Dendritic cell treated with granulocyte-macrophage colony-stimulating factor and Interleukin-4, amounts not matched to agents 40 ng/mL and 50 ng/mL, for 4 days (primary cell): ENCODE measurements at regions not wholly inside any gene's neighbourhood (a gene's known extent, or its start where the extent isn't known, plus 50 kb on each side); places are given as distances from the start of the nearest gene placed in this dataset.
"Not testable (repeated sequence)": the region's sequence is repeated elsewhere in the genome, so short reads cannot be mapped to it uniquely, and the experiment has no call there.

ENCODE experiments used
- H3K27ac Mint-ChIP-seq: one replicate; pipeline ENCODE4 v1.8.0; 2022; ENCODE audit warnings: mild to moderate bottlenecking, mixed read lengths
- H3K27me3 Mint-ChIP-seq: one replicate; pipeline ENCODE4 v1.8.0; 2022; ENCODE audit warnings: mild to moderate bottlenecking, mixed read lengths
- H3K36me3 Mint-ChIP-seq: one replicate; pipeline ENCODE4 v1.8.0; 2022; ENCODE audit warnings: low read depth, mixed read lengths
- H3K4me1 Mint-ChIP-seq: one replicate; pipeline ENCODE4 v1.8.0; 2022; ENCODE audit warnings: low read depth, mixed read lengths
- H3K4me3 Mint-ChIP-seq: one replicate; pipeline ENCODE4 v1.8.0; 2022; ENCODE audit warnings: mild to moderate bottlenecking, moderate library complexity, mixed read lengths
- H3K9me3 Mint-ChIP-seq: one replicate; pipeline ENCODE4 v1.8.0; 2022; ENCODE audit warnings: mixed read lengths
- intact Hi-C: fragments of 100-400 bp; cut with micrococcal nuclease; formaldehyde crosslinking; loops from one replicate; pipeline ENCODE4 v1.15.0; 2022

- Mint-ChIP-seq H3K27me3 (peaks cover 10% of the 10 kb centered on the region), H3K4me1 (no peaks in the 10 kb centered on the region), H3K4me3 (no peak overlapping the region), H3K36me3 (no peaks in the 10 kb centered on the region), H3K27ac (no peak overlapping the region), H3K9me3 (peaks cover 40% of the 10 kb centered on the region)
- intact Hi-C loops, result no loop called here
Observed at GRCh38 chr5:119694284-119694683, 64.9 kb downstream of the FAM170A start.

GRCh38 chr5:119706049-119706448, 76.7 kb downstream of the FAM170A start:
- peaks cover 9% of the 10 kb centered on the region for H3K9me3 Mint-ChIP-seq
- no peaks in the 10 kb centered on the region for H3K36me3 Mint-ChIP-seq
- H3K27ac Mint-ChIP-seq, result no peak overlapping the region
- intact Hi-C loops, result no loop called here
- H3K27me3 Mint-ChIP-seq, result peaks cover 27% of the 10 kb centered on the region
- no peak overlapping the region for H3K4me3 Mint-ChIP-seq
- H3K4me1 Mint-ChIP-seq, result peaks cover 26% of the 10 kb centered on the region

- intact Hi-C loops, result no loop called here
- H3K9me3 Mint-ChIP-seq, result peaks cover 9% of the 10 kb centered on the region
- H3K27ac Mint-ChIP-seq, result peak overlapping the region; percentile 2
- H3K27me3 Mint-ChIP-seq, result peaks cover 18% of the 10 kb centered on the region
- H3K4me1 Mint-ChIP-seq, result peaks cover 26% of the 10 kb centered on the region
- peak overlapping the region; percentile 4 for H3K4me3 Mint-ChIP-seq
- H3K36me3 Mint-ChIP-seq, result no peaks in the 10 kb centered on the region
Observed at GRCh38 chr5:119708076-119708790, 78.9 kb downstream of the FAM170A start.

GRCh38 chr5:119721775-119722174, 92.4 kb downstream of the FAM170A start:
- no peaks in the 10 kb centered on the region for H3K4me1 Mint-ChIP-seq
- no peak overlapping the region for H3K4me3 Mint-ChIP-seq
- intact Hi-C loops, result no loop called here
- H3K9me3 Mint-ChIP-seq, result peaks cover 16% of the 10 kb centered on the region
- no peak overlapping the region for H3K27ac Mint-ChIP-seq
- H3K36me3 Mint-ChIP-seq, result no peaks in the 10 kb centered on the region
- peaks cover 5% of the 10 kb centered on the region for H3K27me3 Mint-ChIP-seq

GRCh38 chr5:119725291-119725690, 95.9 kb downstream of the FAM170A start:
- H3K27me3 Mint-ChIP-seq, H3K4me3 Mint-ChIP-seq, intact Hi-C loops, H3K27ac Mint-ChIP-seq, H3K4me1 Mint-ChIP-seq, H3K36me3 Mint-ChIP-seq: not testable (repeated sequence)
- H3K9me3 Mint-ChIP-seq, result peaks cover 20% of the 10 kb centered on the region

- Mint-ChIP-seq H3K27ac (no peak overlapping the region), H3K27me3 (peaks cover 3% of the 10 kb centered on the region), H3K9me3 (peaks cover 20% of the 10 kb centered on the region), H3K4me3 (no peak overlapping the region), H3K4me1 (no peaks in the 10 kb centered on the region), H3K36me3 (no peaks in the 10 kb centered on the region)
- intact Hi-C loops, result no loop called here
Observed at GRCh38 chr5:119726544-119726943, 97.2 kb downstream of the FAM170A start.

GRCh38 chr5:119740225-119740624, 110.9 kb downstream of the FAM170A start:
- H3K27me3 Mint-ChIP-seq, result peaks cover 3% of the 10 kb centered on the region
- intact Hi-C loops, result no loop called here
- H3K9me3 Mint-ChIP-seq, result no peaks in the 10 kb centered on the region
- H3K36me3 Mint-ChIP-seq, result no peaks in the 10 kb centered on the region
- H3K4me1 Mint-ChIP-seq, result peaks cover 7% of the 10 kb centered on the region
- H3K27ac Mint-ChIP-seq, result no peak overlapping the region
- H3K4me3 Mint-ChIP-seq, result no peak overlapping the region

- peaks cover 7% of the 10 kb centered on the region for H3K4me1 Mint-ChIP-seq
- no peaks in the 10 kb centered on the region for H3K9me3 Mint-ChIP-seq
- intact Hi-C loops, result no loop called here
- H3K4me3 Mint-ChIP-seq, result no peak overlapping the region
- H3K27me3 Mint-ChIP-seq, result peaks cover 2% of the 10 kb centered on the region
- no peaks in the 10 kb centered on the region for H3K36me3 Mint-ChIP-seq
- H3K27ac Mint-ChIP-seq, result no peak overlapping the region
Observed at GRCh38 chr5:119741691-119742090, 112.3 kb downstream of the FAM170A start.

GRCh38 chr5:119742311-119742710, 113.0 kb downstream of the FAM170A start:
- intact Hi-C loops, result no loop called here
- Mint-ChIP-seq H3K9me3 (no peaks in the 10 kb centered on the region), H3K4me3 (no peak overlapping the region), H3K36me3 (no peaks in the 10 kb centered on the region), H3K4me1 (peaks cover 7% of the 10 kb centered on the region), H3K27ac (no peak overlapping the region), H3K27me3 (peaks cover 2% of the 10 kb centered on the region)

GRCh38 chr5:119743927-119744326, 114.6 kb downstream of the FAM170A start:
- Mint-ChIP-seq H3K27ac (no peak overlapping the region), H3K36me3 (no peaks in the 10 kb centered on the region), H3K4me1 (peaks cover 7% of the 10 kb centered on the region), H3K27me3 (peaks cover 2% of the 10 kb centered on the region), H3K9me3 (no peaks in the 10 kb centered on the region), H3K4me3 (no peak overlapping the region)
- intact Hi-C loops, result loop anchor here (1.0 kb wide), 1 partner anchor 166 kb away; no protein-coding TSS in a partner anchor

GRCh38 chr5:119745976-119746375, 116.6 kb downstream of the FAM170A start:
- Mint-ChIP-seq H3K4me3 (no peak overlapping the region), H3K4me1 (peaks cover 7% of the 10 kb centered on the region), H3K9me3 (no peaks in the 10 kb centered on the region), H3K27me3 (no peaks in the 10 kb centered on the region), H3K27ac (no peak overlapping the region), H3K36me3 (no peaks in the 10 kb centered on the region)
- intact Hi-C loops, result no loop called here

GRCh38 chr5:119746984-119747383, 117.6 kb downstream of the FAM170A start:
- H3K9me3 Mint-ChIP-seq, result peaks cover 8% of the 10 kb centered on the region
- H3K4me3 Mint-ChIP-seq, result no peak overlapping the region
- H3K27me3 Mint-ChIP-seq, result no peaks in the 10 kb centered on the region
- peaks cover 7% of the 10 kb centered on the region for H3K4me1 Mint-ChIP-seq
- H3K27ac Mint-ChIP-seq, result no peak overlapping the region
- intact Hi-C loops, result no loop called here
- H3K36me3 Mint-ChIP-seq, result no peaks in the 10 kb centered on the region

GRCh38 chr5:119750887-119751733, 121.8 kb downstream of the FAM170A start:
- no peak overlapping the region for H3K4me3 Mint-ChIP-seq
- H3K27ac Mint-ChIP-seq, result no peak overlapping the region
- H3K9me3 Mint-ChIP-seq, result peaks cover 19% of the 10 kb centered on the region
- no peaks in the 10 kb centered on the region for H3K36me3 Mint-ChIP-seq
- no peaks in the 10 kb centered on the region for H3K4me1 Mint-ChIP-seq
- intact Hi-C loops, result no loop called here
- no peaks in the 10 kb centered on the region for H3K27me3 Mint-ChIP-seq

- no peak overlapping the region for H3K27ac Mint-ChIP-seq
- H3K9me3 Mint-ChIP-seq, result peaks cover 19% of the 10 kb centered on the region
- H3K27me3 Mint-ChIP-seq, result no peaks in the 10 kb centered on the region
- no peak overlapping the region for H3K4me3 Mint-ChIP-seq
- H3K36me3 Mint-ChIP-seq, result no peaks in the 10 kb centered on the region
- intact Hi-C loops, result no loop called here
- no peaks in the 10 kb centered on the region for H3K4me1 Mint-ChIP-seq
Observed at GRCh38 chr5:119751734-119752094, 122.4 kb downstream of the FAM170A start.
